Spleen (tissue), 7 donors: ENCODE measurements at regions not wholly inside any gene's neighbourhood (a gene's known extent, or its start where the extent isn't known, plus 50 kb on each side); places are given as distances from the start of the nearest gene placed in this dataset.

ENCODE experiments used
- CTCF ChIP-seq, 11 experiments: fragments of 200-600 bp in 7 of 11; fragments of 450-650 bp in 4 of 11; sonication (generic) in 4 of 11; IDR thresholded peaks in 8 of 11; conservative IDR thresholded peaks in 3 of 11; 1 replicate in 7 of 11; 2 replicates in 4 of 11; pipeline versions ENCODE4 v1.4.0 to v1.8.0; 2016 to 2021; ENCODE audit warnings: antibody characterized with exemption in 11 of 11, inconsistent platforms in 4 of 11, mild to moderate bottlenecking in 1 of 11
- POLR2A ChIP-seq, 3 donors: fragments of 450-650 bp; IDR thresholded peaks; one replicate each; pipeline ENCODE4 v1.5.1; 2017; ENCODE audit warnings: antibody characterized with exemption in 3 of 3, mild to moderate bottlenecking in 1 of 3
- donor health status: DM: no; HTN: no; CAD: no; lungs with moderate emphysema.
- donor health status: DM: no; HTN: no; CAD: no.
- donor health status: DM: no; HTN: no; CAD: no.

- TF ChIP-seq CTCF (IDR thresholded peaks at IDR 0.05 in 8 of 11, conservative IDR thresholded peaks at IDR 0.05 in 3 of 11) (no peak), POLR2A (IDR thresholded peaks at IDR 0.05) (no peak)
Observed at GRCh38 chr7:24501443-24502134, 71.7 kb upstream of the PALS2 start.
